ENCODE measurements at regions not wholly inside any gene's neighbourhood (a gene's known extent, or its start where the extent isn't known, plus 50 kb on each side); places are given as distances from the start of the nearest gene placed in this dataset.

GRCh38 chr14:88929656-88930436 lies 105.4 kb downstream of the TTC8 start:
- no peak for TF ChIP-seq CTCF (IDR thresholded peaks at IDR 0.05)
- H3K36me3 Mint-ChIP-seq (ENCODE audit: unreplicated experiment): no peaks in the 10 kb centered on the region
- peaks cover 11% of the 10 kb centered on the region for H3K27me3 Mint-ChIP-seq (ENCODE audit: unreplicated experiment)
- peaks cover 5% of the 10 kb centered on the region for H3K4me1 Mint-ChIP-seq (ENCODE audit: unreplicated experiment)
- no peak for DNase-seq (ENCODE audit: extremely low spot score, unreplicated experiment)
- H3K9me3 Mint-ChIP-seq (ENCODE audit: unreplicated experiment): peaks cover 9% of the 10 kb centered on the region
- H3K4me3 Mint-ChIP-seq (ENCODE audit: unreplicated experiment): no peak overlapping the region
- H3K27ac Mint-ChIP-seq (ENCODE audit: unreplicated experiment): no peak overlapping the region

- peaks cover 3% of the 10 kb centered on the region for H3K27me3 Mint-ChIP-seq (ENCODE audit: unreplicated experiment)
- TF ChIP-seq CTCF (IDR thresholded peaks at IDR 0.05): no peak
- no peak for DNase-seq (ENCODE audit: extremely low spot score, unreplicated experiment)
- peaks cover 5% of the 10 kb centered on the region for H3K4me1 Mint-ChIP-seq (ENCODE audit: unreplicated experiment)
- H3K36me3 Mint-ChIP-seq (ENCODE audit: unreplicated experiment): no peaks in the 10 kb centered on the region
- H3K9me3 Mint-ChIP-seq (ENCODE audit: unreplicated experiment): peaks cover 7% of the 10 kb centered on the region
- H3K4me3 Mint-ChIP-seq (ENCODE audit: unreplicated experiment): no peak overlapping the region
- H3K27ac Mint-ChIP-seq (ENCODE audit: unreplicated experiment): no peak overlapping the region
Measured at GRCh38 chr14:88931321-88932110, 107.1 kb downstream of the TTC8 start.

GRCh38 chr14:88933191-88933590 lies 108.7 kb downstream of the TTC8 start:
- no peak for DNase-seq (ENCODE audit: extremely low spot score, unreplicated experiment)

GRCh38 chr14:88934351-88934806 lies 109.9 kb downstream of the TTC8 start:
- H3K27ac Mint-ChIP-seq (ENCODE audit: unreplicated experiment): no peak overlapping the region
- no peak for DNase-seq (ENCODE audit: extremely low spot score, unreplicated experiment)
- H3K4me3 Mint-ChIP-seq (ENCODE audit: unreplicated experiment): no peak overlapping the region

More at GRCh38 chr14:88933191-88933590, 108.7 kb downstream of the TTC8 start:
- Mint-ChIP-seq H3K9me3 (ENCODE audit: unreplicated experiment) (peaks cover 7% of the 10 kb centered on the region), H3K27ac (ENCODE audit: unreplicated experiment) (no peak overlapping the region), H3K27me3 (ENCODE audit: unreplicated experiment) (peaks cover 3% of the 10 kb centered on the region), H3K4me1 (ENCODE audit: unreplicated experiment) (peaks cover 5% of the 10 kb centered on the region), H3K36me3 (ENCODE audit: unreplicated experiment) (no peaks in the 10 kb centered on the region), H3K4me3 (ENCODE audit: unreplicated experiment) (no peak overlapping the region)
- TF ChIP-seq CTCF (IDR thresholded peaks at IDR 0.05): no peak

More at GRCh38 chr14:88934351-88934806, 109.9 kb downstream of the TTC8 start:
- Mint-ChIP-seq H3K9me3 (ENCODE audit: unreplicated experiment) (peaks cover 6% of the 10 kb centered on the region), H3K36me3 (ENCODE audit: unreplicated experiment) (no peaks in the 10 kb centered on the region), H3K27me3 (ENCODE audit: unreplicated experiment) (peaks cover 3% of the 10 kb centered on the region), H3K4me1 (ENCODE audit: unreplicated experiment) (peaks cover 5% of the 10 kb centered on the region)
- TF ChIP-seq CTCF (IDR thresholded peaks at IDR 0.05): no peak

Measured in osteocyte (in vitro differentiated cells).